ENCODE measurements at regions not wholly inside any gene's neighbourhood (a gene's known extent, or its start where the extent isn't known, plus 50 kb on each side); places are given as distances from the start of the nearest gene placed in this dataset.

- TF ChIP-seq, protein P1, sequence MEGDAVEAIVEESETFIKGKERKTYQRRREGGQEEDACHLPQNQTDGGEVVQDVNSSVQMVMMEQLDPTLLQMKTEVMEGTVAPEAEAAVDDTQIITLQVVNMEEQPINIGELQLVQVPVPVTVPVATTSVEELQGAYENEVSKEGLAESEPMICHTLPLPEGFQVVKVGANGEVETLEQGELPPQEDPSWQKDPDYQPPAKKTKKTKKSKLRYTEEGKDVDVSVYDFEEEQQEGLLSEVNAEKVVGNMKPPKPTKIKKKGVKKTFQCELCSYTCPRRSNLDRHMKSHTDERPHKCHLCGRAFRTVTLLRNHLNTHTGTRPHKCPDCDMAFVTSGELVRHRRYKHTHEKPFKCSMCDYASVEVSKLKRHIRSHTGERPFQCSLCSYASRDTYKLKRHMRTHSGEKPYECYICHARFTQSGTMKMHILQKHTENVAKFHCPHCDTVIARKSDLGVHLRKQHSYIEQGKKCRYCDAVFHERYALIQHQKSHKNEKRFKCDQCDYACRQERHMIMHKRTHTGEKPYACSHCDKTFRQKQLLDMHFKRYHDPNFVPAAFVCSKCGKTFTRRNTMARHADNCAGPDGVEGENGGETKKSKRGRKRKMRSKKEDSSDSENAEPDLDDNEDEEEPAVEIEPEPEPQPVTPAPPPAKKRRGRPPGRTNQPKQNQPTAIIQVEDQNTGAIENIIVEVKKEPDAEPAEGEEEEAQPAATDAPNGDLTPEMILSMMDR (IDR thresholded peaks at IDR 0.05), result no peak
- no peak for TF ChIP-seq ZFX (IDR thresholded peaks at IDR 0.05; ENCODE audit: borderline replicate concordance)
Measured at GRCh38 chr17:77344038-77344437, 203.3 kb downstream of the SEC14L1 start.

All from 22Rv1 (cell line).